ENCODE measurements at regions not wholly inside any gene's neighbourhood (a gene's known extent, or its start where the extent isn't known, plus 50 kb on each side); places are given as distances from the start of the nearest gene placed in this dataset.

DNA sequence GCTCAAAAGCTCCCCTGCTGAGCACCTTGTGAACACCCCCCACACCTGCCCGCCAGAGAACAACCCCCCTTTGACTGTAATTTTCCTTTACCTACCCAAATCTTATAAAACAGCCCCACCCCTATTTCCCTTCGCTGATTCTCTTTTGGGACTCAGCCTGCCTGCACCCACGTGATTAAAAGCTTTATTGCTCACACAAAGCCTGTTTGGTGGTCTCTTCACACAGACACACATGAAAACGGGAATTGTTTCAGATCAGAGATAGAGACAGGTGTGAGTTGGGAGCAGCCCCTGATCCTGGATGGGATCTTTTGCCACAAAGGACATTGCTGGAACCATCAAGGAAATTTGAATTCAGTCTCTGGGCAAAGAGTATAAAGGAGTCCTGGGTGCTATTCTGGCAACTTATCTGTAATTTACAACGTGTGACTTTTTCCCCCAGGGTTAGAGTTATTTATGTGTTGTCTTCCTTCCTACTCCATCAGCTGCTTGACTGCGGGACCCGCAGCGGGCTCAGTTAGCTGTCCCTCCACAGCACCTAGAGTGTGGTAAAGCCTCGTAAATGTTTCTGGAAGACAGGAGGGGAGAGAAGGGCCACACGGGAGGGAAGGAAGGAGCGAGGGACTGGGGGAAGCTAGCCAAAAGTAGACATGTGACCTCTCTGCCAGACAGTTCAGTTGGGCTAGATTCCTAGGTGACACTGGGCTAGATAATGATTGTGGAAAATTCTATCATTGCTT, 437.0 kb downstream of the ZNF608 start:
- no peak for DNase-seq (ENCODE audit: low read depth)

DNA sequence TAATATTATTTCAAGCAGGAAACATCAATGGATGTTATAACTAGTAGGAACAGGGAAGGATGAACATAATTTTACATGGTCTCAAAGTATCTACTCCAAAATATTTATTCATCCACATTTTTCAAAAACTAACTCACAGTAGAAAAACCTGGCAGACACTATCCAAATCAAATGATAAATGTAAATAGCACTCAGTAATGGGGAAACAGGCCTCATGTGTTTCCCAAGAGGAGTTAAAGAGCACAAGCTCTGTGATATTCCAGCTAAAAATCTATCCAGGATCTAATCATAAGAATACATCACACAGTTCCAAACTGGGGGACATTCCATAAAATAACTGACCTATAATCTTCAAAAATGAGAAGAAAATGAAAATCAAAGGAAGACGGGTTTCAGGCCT, 443.1 kb downstream of the ZNF608 start:
- DNase-seq (ENCODE audit: low read depth): peak; percentile 24

DNA sequence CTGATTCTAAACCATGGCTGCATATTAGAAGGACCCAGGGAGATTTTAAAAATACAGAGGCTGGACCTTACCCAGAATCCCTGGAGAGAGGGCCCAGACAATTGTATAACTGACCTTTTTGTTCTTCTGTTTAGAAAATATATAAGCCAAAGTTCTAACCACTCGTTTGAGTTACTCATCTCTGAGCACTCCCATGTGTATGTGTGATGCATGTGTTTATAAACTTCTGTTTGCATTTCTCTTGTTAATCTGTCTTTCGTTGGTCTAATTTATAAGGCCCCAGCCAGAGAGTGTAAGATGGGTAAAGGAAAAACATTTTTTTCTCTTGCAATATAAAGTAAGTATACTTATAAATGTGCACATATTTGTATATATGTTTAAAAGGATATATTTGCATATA, 443.9 kb downstream of the ZNF608 start:
- peak; percentile 87 for DNase-seq (ENCODE audit: low read depth)

DNA sequence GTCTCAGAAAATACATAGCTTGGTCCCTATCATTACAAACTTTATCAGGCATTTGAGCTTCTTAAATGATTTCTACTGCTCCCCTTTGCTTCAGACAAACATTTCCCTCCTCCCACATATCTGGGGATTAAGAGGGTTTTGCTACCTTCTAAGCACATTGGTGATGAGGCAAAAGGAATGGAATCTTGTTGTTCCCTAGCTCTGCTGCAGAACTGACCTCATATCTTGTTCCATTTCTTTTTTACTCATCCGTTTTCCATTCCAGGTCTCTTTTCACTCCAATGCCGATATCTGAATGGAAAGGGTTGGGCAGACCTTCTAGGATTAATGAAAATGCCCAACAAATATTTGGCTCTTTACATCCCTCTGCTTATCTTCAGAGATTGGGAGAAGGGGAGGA, 444.6 kb downstream of the ZNF608 start:
- DNase-seq (ENCODE audit: low read depth): peak; percentile 99

DNA sequence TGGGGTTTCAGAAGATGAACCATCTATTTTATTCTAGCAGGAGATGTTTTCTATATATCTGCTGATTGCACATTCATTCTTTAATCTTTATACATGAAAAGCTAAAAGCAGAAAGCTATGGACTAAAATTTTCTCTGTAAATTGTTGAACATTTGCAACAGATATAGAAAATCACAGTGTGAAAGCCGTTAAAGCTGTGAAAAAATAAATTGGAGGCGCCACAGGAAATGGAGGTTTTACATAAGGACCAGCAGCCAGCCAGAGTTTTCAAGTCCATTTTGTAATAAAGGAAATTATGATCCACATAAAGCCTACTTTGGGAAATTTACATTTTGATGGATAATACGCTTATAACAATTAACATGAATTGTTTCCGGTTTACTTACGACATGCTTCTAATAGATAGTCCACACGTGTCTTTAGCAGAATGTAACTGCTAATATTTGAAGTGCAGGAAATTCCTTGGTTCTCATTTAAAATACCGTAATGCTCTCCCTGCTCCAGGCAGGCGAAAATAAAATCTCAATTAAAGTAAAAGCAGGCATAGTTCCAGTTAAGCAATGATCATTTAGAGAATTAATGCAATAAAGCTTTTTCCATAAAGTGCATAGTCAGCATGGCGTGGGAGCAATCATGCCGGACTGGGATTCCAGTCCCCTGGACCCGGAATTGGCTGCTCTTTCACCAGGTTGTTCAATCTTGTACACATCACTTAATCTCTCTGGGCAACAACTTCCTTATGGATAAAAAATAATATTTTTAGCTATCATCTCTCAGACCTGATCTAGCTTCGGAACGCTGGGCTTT, 445.4 kb downstream of the ZNF608 start:
- DNase-seq (ENCODE audit: low read depth): peak; percentile 42

DNA sequence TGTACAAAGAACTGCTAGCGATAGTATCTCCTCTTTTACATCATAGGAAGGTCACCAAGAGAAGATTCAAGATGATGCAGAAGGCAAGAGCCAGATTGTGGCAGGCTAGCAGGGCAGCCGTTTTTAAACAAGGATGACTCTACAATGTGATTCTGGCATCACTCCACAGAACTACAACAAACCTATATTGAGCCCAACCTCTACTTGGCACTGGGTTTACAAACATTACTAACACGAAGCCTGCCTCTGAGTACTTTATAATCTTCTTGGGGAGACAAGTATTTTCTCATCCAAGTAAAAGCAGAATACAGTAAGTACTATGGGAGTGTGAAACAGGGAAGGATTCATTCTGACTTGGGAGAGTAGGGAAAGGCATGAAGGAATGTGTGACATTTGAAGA, 448.6 kb downstream of the ZNF608 start:
- no peak for DNase-seq (ENCODE audit: low read depth)

DNA sequence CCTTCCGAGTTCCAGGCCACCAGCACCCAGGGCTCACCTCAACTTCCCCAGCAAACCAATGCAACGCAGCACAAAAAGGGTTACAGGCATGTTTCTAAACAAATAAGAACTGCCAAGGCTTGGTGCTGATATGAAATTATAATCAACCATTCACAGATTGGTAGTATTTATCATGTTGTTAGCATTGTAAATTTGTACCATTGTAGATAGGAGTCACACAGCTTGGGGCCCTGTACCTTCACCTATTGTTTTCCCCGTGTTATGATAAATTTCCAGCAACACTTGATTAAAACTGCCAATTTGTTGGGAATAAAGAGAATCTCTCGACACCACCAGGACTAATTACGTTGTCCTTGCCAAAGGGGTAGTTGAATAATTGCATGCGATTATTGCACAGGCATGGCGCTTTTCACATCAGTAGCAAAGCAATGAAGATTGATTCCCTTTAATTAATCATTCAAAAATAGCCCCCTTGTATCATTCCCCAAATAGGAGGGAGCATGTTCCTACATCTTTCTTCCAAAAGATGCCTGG, 454.1 kb downstream of the ZNF608 start:
- DNase-seq (ENCODE audit: low read depth): no peak

DNA sequence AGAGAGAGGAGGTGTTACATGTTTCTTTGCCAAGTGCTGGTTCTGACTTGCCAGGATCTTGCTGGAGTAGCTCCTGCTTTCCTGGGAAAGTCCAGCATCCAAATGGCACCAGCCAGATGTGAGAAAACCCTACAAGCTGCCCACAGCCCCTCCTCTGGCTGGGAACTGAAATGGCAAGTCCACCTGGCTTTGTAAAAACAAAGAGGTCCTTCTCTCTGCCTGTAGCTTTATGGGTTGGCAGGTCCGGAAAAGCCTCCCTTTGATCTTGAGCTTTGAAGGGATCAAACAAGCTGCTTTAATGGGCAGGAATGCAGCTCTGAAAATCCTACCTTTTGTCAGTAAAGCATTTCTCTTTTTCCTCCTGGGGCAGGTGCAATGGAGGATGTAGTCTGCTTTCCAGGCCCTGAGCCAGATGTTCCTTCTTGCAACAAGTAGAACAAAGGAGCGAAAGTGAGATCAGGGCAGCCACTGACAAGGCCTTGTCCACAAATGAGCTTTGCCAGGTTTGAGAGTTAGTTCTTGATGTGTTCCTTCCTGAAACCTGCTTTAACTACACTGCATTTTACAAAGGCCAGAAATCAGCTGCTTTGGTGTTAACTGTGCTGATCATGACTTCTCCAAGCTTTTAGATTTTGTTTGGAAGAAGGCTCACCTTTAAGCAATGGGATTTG, 456.7 kb downstream of the ZNF608 start:
- DNase-seq (ENCODE audit: low read depth): no peak

DNA sequence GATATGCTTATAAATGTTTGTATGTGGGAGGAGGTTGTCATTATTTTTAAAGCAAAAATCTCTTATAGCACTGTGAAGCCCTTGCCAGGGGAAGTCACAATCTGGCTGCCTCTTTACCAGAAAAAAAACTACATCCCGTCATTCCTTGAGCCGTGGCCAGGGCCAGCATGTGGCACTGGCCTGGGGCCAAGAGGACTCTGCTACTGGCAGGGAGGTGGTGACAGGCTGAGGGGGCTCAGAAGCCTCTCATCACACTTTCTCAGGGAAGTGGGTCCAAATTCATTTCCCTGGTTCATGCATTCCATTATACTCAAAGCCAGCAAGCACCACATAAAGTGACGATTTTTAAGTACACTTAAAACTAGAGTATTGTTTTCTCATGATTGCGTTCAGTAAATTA, 457.3 kb downstream of the ZNF608 start:
- DNase-seq (ENCODE audit: low read depth): no peak

DNA sequence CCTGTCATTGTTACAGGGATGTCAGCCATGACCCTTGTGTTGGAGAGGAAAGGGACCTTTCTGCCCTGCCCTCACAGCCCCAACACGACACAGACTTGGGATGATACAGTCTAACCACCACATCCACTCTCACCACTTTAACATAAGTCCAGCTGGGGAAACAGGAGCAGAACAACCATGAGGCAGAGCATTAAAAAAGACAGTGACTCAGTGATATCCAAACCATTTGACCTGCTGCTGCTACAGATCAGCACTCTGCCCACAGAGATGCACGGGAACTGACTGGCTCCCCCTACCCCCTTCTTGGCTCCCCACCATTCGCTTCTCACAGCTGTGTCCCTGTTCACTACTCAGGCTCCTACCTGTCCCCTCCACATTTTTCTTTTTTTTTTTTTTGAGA, 458.6 kb downstream of the ZNF608 start:
- no peak for DNase-seq (ENCODE audit: low read depth)

DNA sequence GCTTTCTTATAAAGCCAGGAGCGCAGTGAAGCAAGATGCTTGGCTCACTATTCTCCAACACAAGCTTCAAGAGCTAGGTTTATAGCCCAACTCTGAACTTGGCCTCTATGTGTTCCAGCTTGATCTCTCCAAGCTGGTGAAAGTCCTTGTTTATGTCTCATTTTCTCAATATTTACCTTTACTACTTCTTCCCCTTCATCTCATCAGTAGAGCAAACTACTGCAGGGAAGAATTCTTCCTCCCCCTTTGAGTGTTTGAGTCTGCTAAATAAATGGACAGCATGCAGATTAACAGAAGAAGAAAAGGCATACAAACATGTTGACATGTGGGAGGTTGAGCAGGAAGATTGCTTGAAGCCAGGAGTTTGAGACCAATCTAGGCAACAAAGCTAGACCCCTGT, 460.7 kb downstream of the ZNF608 start:
- no peak for DNase-seq (ENCODE audit: low read depth)

DNA sequence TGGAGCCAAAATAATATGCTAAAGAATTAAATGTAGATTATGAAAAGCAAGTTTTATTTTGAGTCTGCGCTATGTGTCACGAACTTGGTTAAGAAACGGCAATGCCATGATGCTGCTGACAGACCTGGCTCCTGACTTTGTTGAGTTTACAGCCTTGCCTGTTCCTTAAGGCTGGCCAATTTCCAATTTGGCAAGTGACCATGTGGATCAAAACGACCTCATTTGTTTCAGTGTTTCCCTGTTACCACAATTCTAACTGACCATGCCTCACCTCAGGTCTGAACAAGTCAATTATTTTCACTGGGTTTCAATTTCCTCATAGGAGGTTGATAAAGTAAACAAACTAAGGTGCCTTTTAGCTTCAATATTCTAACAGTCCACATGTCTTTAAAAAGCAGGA, 461.4 kb downstream of the ZNF608 start:
- no peak for DNase-seq (ENCODE audit: low read depth)

DNA sequence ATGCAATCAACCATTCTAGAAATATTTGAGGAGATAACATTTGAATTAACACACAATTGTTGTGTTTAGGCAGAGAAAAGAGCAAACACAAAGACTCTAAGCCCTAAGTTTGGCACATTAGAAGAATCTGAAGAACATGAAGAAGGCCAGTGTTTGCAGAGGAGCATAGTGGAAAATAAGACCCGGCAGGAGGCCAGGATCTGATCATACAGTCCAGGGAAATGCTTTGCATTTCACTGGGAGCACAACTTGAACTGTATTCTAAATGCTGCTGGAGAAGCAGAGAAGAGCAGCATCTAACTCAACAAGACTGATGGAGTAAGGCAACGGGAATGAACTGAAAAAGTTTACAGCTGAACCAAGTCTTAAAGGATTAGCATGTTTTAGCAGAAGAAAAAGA, 463.4 kb downstream of the ZNF608 start:
- DNase-seq (ENCODE audit: low read depth): no peak

DNA sequence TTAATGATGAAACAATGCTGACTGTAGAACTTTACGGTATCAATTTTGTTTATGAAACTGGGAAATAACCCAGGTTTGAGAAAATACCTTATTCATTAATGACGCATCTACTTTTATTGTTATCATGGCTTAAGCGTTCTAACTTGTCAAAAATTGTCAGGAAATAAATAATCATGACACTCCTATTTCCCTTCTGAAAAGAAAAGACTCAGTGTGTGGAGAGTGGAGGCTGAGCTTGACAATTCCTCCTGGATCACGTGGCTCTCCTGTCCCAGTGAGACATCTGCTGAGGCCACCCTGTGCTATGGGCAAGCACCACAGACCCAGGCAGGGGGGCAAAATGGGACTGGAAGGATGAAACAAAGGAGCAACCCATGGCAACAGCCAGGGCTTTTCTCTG, 466.4 kb downstream of the ZNF608 start:
- DNase-seq (ENCODE audit: low read depth): no peak

DNA sequence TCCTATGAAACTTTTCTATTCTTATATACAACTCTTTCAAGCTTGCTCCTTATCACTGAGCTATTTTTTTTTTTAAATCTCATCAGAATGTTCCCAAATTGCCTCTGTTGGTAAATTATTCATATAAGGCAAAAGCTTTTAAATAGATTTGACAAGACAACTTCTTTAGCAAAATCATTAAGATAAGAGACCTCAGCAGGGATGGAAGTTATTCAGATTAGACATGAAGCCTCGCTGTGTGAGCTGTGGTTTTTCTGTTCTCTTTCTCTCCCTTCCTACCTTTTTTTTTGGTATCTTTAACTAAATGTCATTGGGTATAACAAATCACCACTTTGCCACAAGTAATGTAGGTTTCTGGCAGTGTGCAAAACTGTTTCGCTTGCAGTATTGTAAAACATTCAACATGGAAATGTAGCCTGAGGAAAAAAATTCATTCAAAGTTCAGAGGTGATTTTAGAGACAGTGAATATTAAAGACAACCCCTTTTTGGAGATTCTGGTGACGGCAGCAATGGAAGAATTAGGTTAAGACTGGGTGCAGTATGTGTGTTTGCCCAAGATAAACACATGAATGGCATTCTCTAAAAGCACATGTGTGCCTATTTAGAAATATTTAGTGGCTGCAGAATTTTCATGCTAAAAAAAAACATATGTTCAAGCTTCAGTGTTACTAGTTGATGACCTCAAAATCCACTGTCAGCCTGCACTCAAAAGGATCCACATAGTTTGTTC, 467.1 kb downstream of the ZNF608 start:
- DNase-seq (ENCODE audit: low read depth): peak; percentile 71

DNA sequence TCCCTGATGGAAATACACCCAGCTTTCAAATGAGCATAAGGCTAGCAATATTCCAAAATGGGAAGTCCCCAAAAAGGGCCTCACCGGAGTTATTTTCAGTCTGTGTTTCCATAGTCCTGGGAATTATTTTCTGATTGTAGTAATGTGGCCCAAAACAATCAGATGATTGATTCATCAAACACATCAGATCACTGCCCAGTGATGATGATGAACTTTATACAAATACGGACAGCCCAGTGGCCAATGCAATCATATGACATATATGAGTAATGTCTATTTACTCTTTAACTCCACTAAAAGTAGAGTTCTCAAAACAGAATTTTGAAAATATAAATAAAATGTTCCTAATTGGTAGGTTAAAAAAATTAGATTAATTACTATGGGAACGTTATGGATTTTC, 467.8 kb downstream of the ZNF608 start:
- DNase-seq (ENCODE audit: low read depth): peak; percentile 9

DNA sequence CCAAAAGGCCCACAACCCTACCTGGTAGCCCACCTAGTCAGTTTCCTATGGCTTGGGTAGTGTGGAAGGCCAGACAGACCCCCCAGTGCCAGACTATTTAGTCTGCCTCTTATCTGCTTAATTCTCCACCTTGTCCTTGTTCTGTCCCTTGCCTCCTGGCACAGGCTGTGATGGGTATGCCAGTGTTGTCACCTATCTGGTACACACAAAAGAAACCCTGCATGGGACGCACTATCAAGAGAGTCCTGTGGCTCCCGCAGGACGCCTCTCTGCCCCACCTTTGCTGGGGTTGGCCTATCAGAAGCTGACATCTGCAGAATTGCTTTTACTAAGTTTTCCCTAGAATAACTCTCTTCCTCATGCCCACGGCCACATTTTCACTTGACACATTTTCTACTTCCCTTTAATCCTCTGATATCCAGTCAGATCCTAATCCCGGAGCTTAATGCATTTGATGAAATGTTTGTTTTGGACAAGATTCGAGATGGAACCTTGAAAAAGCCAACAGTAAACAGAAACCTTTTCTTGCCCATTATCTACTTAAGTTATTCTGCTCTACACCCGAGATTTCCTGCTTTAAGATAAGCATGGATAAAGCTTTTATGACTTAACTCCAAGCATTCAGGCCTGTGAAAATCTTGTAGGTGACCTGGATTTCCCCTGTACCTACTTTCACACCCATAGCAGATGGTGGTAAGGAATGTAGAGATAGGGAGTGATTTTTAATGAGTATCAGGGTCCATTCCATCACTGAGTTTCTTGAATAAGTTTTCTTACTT, 468.5 kb downstream of the ZNF608 start:
- peak; percentile 78 for DNase-seq (ENCODE audit: low read depth)

DNA sequence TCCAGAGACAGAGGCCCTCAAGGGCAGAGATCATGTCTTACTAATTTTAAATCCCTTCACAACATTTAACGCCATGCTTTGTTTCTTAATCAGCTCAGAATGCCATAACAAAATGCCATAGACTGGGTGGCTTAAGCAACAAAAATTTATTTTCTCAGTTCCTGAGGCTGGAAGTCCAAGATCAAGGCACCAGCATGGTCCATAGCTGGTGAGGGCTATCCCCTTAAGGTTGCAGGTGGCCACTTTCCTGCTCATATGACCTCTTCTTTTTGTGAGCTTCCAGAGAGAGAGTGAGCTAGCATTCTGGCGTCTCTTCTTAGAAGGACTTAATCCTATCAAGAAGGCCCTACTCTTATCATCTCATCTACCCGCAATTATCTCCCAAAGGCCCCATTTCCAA, 470.3 kb downstream of the ZNF608 start:
- no peak for DNase-seq (ENCODE audit: low read depth)

DNA sequence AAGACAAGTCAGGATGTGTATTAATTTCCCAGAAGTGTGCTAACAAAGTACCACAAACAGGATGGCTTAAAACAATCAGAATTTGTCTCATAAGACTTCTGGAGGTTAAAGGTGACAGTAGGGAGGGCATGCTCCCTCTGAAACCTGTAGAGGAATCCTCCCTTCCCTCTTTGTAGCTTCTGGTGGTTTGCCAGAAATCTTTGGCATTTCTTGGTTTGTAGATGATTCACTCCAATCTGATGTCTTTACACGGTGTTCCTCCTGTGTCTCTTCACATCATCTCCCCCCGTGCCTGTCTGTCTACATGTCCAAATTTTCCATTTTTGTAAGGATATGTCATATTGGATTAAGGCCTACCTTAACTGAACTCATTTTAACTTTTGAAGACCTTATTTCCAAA, 471.5 kb downstream of the ZNF608 start:
- DNase-seq (ENCODE audit: low read depth): peak; percentile 86

DNA sequence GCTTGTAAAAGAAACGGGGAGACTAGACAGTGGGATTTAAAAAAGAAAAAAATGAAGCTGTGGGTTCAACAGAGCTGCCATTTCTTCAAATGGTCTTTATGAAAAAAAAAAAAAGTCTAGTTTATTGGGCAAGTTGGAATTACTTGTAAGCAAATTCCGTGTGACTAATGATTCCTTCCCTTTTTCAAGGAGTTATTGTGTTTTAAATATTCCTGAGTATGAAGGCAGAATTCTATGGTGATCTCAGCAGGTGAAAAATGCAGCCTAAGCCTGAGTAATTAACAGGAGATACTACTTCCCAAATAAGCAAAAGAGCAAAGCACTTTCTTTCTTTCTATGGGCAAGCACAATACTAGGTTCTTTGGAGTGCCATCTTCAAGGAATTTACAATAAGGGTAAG, 481.9 kb downstream of the ZNF608 start:
- peak; percentile 26 for DNase-seq (ENCODE audit: low read depth)

Data from amniotic epithelial cell (primary cell).